IMR-90 (cell line): ENCODE measurements at regions not wholly inside any gene's neighbourhood (a gene's known extent, or its start where the extent isn't known, plus 50 kb on each side); places are given as distances from the start of the nearest gene placed in this dataset.

Source experiments
- ATAC-seq: fragments of 200-7000 bp; cut with Tn5 transposase; 2 replicates; pipeline ENCODE4 v1.9.1; 2020; ENCODE audit warnings: low read depth, mild to moderate bottlenecking, moderate library complexity
- BruUV-seq: library from RNA; stranded (reverse); fragments of 400-500 nt; replicated peaks from 2 replicates; lab custom pipeline; 2021; lab: Mats Ljungman, UMichigan
- CTCF ChIA-PET: fragments of 300-600 bp; formaldehyde crosslinking; extraction: SDS; loops from one replicate; lab custom pipeline; 2021; ENCODE audit warnings: antibody characterized with exemption; lab: Yijun Ruan, JAX
- POLR2A ChIA-PET: fragments of 300-600 bp; sonication (Branson Sonifier 250); formaldehyde crosslinking; loops from one replicate; lab custom pipeline; 2022; ENCODE audit warnings: antibody characterized with exemption; ENCODE audit not compliant: unreplicated experiment; lab: Charles Lee
- DNase-seq: peaks from one replicate; pipeline ENCODE4 v3.0.0; 2013
- H2AFZ ChIP-seq: replicated peaks from 2 replicates; pipeline ENCODE3; 2013; ENCODE audit warnings: low read length, mild to moderate bottlenecking; ENCODE audit not compliant: poor library complexity
- H2AK5ac ChIP-seq: 2 replicates; pipeline ENCODE4 v1.6.1; 2013; ENCODE audit warnings: low read depth, low read length, inconsistent platforms
- H2AK9ac ChIP-seq: replicated peaks from 2 replicates; pipeline ENCODE3; 2013; ENCODE audit warnings: mild to moderate bottlenecking, low read depth, low read length, moderate library complexity; ENCODE audit not compliant: poor library complexity
- H2BK120ac ChIP-seq: 2 replicates; pipeline ENCODE4 v1.6.1; 2013; ENCODE audit warnings: low read depth, low read length, inconsistent platforms
- H2BK15ac ChIP-seq: 3 replicates; pipeline ENCODE4 v1.6.1; 2013; ENCODE audit warnings: low read depth, low read length, inconsistent platforms
- H2BK20ac ChIP-seq: 2 replicates; pipeline ENCODE4 v1.6.1; 2013; ENCODE audit warnings: low read depth, mild to moderate bottlenecking, inconsistent platforms, low read length, moderate library complexity
- H2BK5ac ChIP-seq: 2 replicates; pipeline ENCODE4 v1.6.1; 2013; ENCODE audit warnings: mild to moderate bottlenecking, low read depth, low read length, inconsistent platforms; ENCODE audit not compliant: poor library complexity, severe bottlenecking
- H3K14ac ChIP-seq: replicated peaks from 2 replicates; pipeline ENCODE4 v1.6.1; 2013; ENCODE audit warnings: low read depth, low read length, inconsistent platforms
- H3K18ac ChIP-seq: 2 replicates; pipeline ENCODE4 v1.6.1; 2013; ENCODE audit warnings: low read depth, low read length, control low read depth
- H3K23ac ChIP-seq: 2 replicates; pipeline ENCODE4 v1.6.1; 2013; ENCODE audit warnings: low read depth, low read length, inconsistent platforms
- H3K27ac ChIP-seq: 2 replicates; pipeline ENCODE4 v1.5.1; 2013; ENCODE audit warnings: mild to moderate bottlenecking, control low read depth, low read length; ENCODE audit not compliant: insufficient read depth
- H3K27me3 ChIP-seq: 2 replicates; pipeline ENCODE4 v1.6.1; 2013; ENCODE audit warnings: low read length; ENCODE audit not compliant: control insufficient read depth, insufficient read depth
- H3K36me3 ChIP-seq: 2 replicates; pipeline ENCODE4 v1.6.1; 2013; ENCODE audit warnings: low read length, mixed read lengths; ENCODE audit not compliant: control insufficient read depth, insufficient read depth
- H3K4ac ChIP-seq: 2 replicates; pipeline ENCODE4 v1.6.1; 2013; ENCODE audit warnings: low read depth, low read length, inconsistent platforms
- H3K4me1 ChIP-seq: 2 replicates; pipeline ENCODE4 v1.6.1; 2013; ENCODE audit warnings: low read length, mixed read lengths; ENCODE audit not compliant: control insufficient read depth, insufficient read depth
- H3K4me2 ChIP-seq: 2 replicates; pipeline ENCODE4 v1.6.1; 2013; ENCODE audit warnings: low read depth, mild to moderate bottlenecking, control low read depth, low read length, moderate library complexity
- H3K4me3 ChIP-seq: 2 replicates; pipeline ENCODE4 v1.5.1; 2013; ENCODE audit warnings: low read depth, mild to moderate bottlenecking, control low read depth, low read length, moderate library complexity; ENCODE audit not compliant: insufficient read depth
- H3K56ac ChIP-seq: 2 replicates; pipeline ENCODE4 v1.6.1; 2013; ENCODE audit warnings: low read length, inconsistent platforms; ENCODE audit not compliant: insufficient read depth; ENCODE audit errors: extremely low read depth
- H3K79me1 ChIP-seq, 2 experiments: 2 replicates each; pipeline ENCODE4 v1.6.1; 2013; ENCODE audit warnings: low read length in 2 of 2, inconsistent platforms in 1 of 2, low read depth in 1 of 2
- H3K9ac ChIP-seq: 2 replicates; pipeline ENCODE4 v1.6.1; 2013; ENCODE audit warnings: low read depth, low read length, control low read depth
- H3K9me1 ChIP-seq: 2 replicates; pipeline ENCODE4 v1.6.1; 2013; ENCODE audit warnings: low read length, inconsistent platforms; ENCODE audit not compliant: insufficient read depth
- H3K9me3 ChIP-seq: 2 replicates; pipeline ENCODE4 v1.6.1; 2013; ENCODE audit warnings: low read length; ENCODE audit not compliant: control insufficient read depth, insufficient read depth
- H4K20me1 ChIP-seq: 2 replicates; pipeline ENCODE4 v1.6.1; 2013; ENCODE audit warnings: low read length, inconsistent platforms; ENCODE audit not compliant: insufficient read depth
- H4K5ac ChIP-seq: 2 replicates; pipeline ENCODE4 v1.6.1; 2013; ENCODE audit warnings: mild to moderate bottlenecking, low read depth, low read length, control low read depth
- H4K8ac ChIP-seq, 2 experiments: 2 replicates each; pipeline ENCODE4 v1.6.1; 2013; ENCODE audit warnings: low read depth in 2 of 2, low read length in 2 of 2, control low read depth in 1 of 2, inconsistent platforms in 1 of 2
- H4K91ac ChIP-seq: 2 replicates; pipeline ENCODE4 v1.6.1; 2013; ENCODE audit warnings: low read depth, low read length, inconsistent platforms; ENCODE audit not compliant: insufficient read depth
- BHLHE40 ChIP-seq: fragments of 150-350 bp; IDR thresholded peaks from 2 replicates; pipeline ENCODE4 v1.6.1; 2016; ENCODE audit warnings: mild to moderate bottlenecking, low read depth, low read length
- CEBPB ChIP-seq: IDR thresholded peaks from 2 replicates; pipeline ENCODE4 v1.6.1; 2012; ENCODE audit warnings: low read depth, low read length, improper control_type of control experiment
- CHD1 ChIP-seq: IDR thresholded peaks from 2 replicates; pipeline ENCODE4 v1.6.1; 2012; ENCODE audit warnings: low read depth, low read length, improper control_type of control experiment
- CTCF ChIP-seq: conservative IDR thresholded peaks from 2 replicates; pipeline ENCODE4 v1.5.1; 2012; ENCODE audit warnings: mild to moderate bottlenecking, low read depth, low read length, improper control_type of control experiment
- ELK1 ChIP-seq: fragments of 150-350 bp; IDR thresholded peaks from 2 replicates; pipeline ENCODE4 v1.6.1; 2016; ENCODE audit warnings: low read depth, mild to moderate bottlenecking, low read length, moderate library complexity, borderline replicate concordance
- FOS ChIP-seq: fragments of 150-350 bp; IDR thresholded peaks from 2 replicates; pipeline ENCODE4 v1.6.1; 2016; ENCODE audit warnings: low read depth, low read length
- MAFK ChIP-seq: IDR thresholded peaks from 2 replicates; pipeline ENCODE4 v1.6.1; 2012; ENCODE audit warnings: low read depth, low read length, improper control_type of control experiment
- MAZ ChIP-seq: IDR thresholded peaks from 2 replicates; pipeline ENCODE4 v1.6.1; 2012; ENCODE audit warnings: low read depth, mild to moderate bottlenecking, low read length, improper control_type of control experiment, moderate library complexity, borderline replicate concordance
- MXI1 ChIP-seq: IDR thresholded peaks from 2 replicates; pipeline ENCODE4 v1.6.1; 2012; ENCODE audit warnings: low read depth, mild to moderate bottlenecking, low read length, moderate library complexity, borderline replicate concordance
- NFE2L2 ChIP-seq: fragments of 150-350 bp; IDR thresholded peaks from 2 replicates; pipeline ENCODE4 v1.6.1; 2016; ENCODE audit warnings: low read depth, mild to moderate bottlenecking, low read length
- POLR2A ChIP-seq: IDR thresholded peaks from 2 replicates; pipeline ENCODE4 v1.6.1; 2012; ENCODE audit warnings: mild to moderate bottlenecking, low read depth, low read length
- RAD21 ChIP-seq: IDR thresholded peaks from 2 replicates; pipeline ENCODE4 v1.6.1; 2012; ENCODE audit warnings: low read length, improper control_type of control experiment
- RCOR1 ChIP-seq: IDR thresholded peaks from 2 replicates; pipeline ENCODE4 v1.6.1; 2012; ENCODE audit warnings: mild to moderate bottlenecking, low read length, improper control_type of control experiment; ENCODE audit not compliant: insufficient replicate concordance
- RFX5 ChIP-seq: IDR thresholded peaks from 2 replicates; pipeline ENCODE4 v1.8.0; 2012; ENCODE audit warnings: low read depth, mild to moderate bottlenecking, low read length, moderate library complexity
- SMC3 ChIP-seq: fragments of 150-350 bp; IDR thresholded peaks from 2 replicates; pipeline ENCODE4 v1.6.1; 2016; ENCODE audit warnings: low read depth, mild to moderate bottlenecking, antibody characterized with exemption, low read length, moderate library complexity
- dilution Hi-C: fragments of 300-500 bp; cut with HindIII; formaldehyde crosslinking; loops from one replicate; pipeline ENCODE4 v1.14.3; 2018; ENCODE audit warnings: low sequenced_read_pairs; ENCODE audit not compliant: unreplicated experiment
- in situ Hi-C: fragments of 300-500 bp; cut with MboI; formaldehyde crosslinking; loops from 3 replicates; pipeline ENCODE4 v1.14.3; 2019; ENCODE audit warnings: low sequenced_read_pairs, inconsistent platforms, mixed read lengths
- intact Hi-C: fragments of 100-400 bp; cut with micrococcal nuclease; formaldehyde crosslinking; loops from 2 replicates; pipeline ENCODE4 v1.10.0; 2022
- TF ChIP-seq, protein P1 (sequence below): fragments of 150-350 bp; IDR thresholded peaks from 2 replicates; pipeline ENCODE4 v1.6.1; 2017; ENCODE audit warnings: mild to moderate bottlenecking, antibody characterized with exemption, low read length, low read depth

- intact Hi-C loops, result no loop called here
- TF ChIP-seq FOS, result no peak
- TF ChIP-seq MAFK, result no peak
- no peak for TF ChIP-seq RCOR1
- TF ChIP-seq MXI1, result no peak
- TF ChIP-seq, protein P1, sequence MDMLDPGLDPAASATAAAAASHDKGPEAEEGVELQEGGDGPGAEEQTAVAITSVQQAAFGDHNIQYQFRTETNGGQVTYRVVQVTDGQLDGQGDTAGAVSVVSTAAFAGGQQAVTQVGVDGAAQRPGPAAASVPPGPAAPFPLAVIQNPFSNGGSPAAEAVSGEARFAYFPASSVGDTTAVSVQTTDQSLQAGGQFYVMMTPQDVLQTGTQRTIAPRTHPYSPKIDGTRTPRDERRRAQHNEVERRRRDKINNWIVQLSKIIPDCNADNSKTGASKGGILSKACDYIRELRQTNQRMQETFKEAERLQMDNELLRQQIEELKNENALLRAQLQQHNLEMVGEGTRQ, result no peak
- TF ChIP-seq RAD21, result no peak
- TF ChIP-seq POLR2A, result no peak
- TF ChIP-seq CHD1, result no peak
- no peak for TF ChIP-seq BHLHE40
- TF ChIP-seq CEBPB, result no peak
- no peak for TF ChIP-seq ELK1
- TF ChIP-seq NFE2L2, result no peak
- TF ChIP-seq CTCF, result no peak
- TF ChIP-seq RFX5, result no peak
- no peak for TF ChIP-seq MAZ
- TF ChIP-seq SMC3, result no peak
These were observed 251.2 kb downstream of the C12orf42 start for GRCh38 chr12:103244596-103244995.

More at GRCh38 chr12:103244596-103244995, 251.2 kb downstream of the C12orf42 start:
- in situ Hi-C loops, result no loop called here
- H3K36me3 ChIP-seq, result no peaks in the 10 kb centered on the region
- CTCF ChIA-PET, result no interaction called here
- POLR2A ChIA-PET, result no interaction called here
- H2BK5ac ChIP-seq, result no peak overlapping the region
- dilution Hi-C loops, result no loop called here
- H3K4me3 ChIP-seq, result no peak overlapping the region
- no peak overlapping the region for H3K56ac ChIP-seq
- ATAC-seq (no peak), DNase-seq (no peak)
- H3K23ac ChIP-seq, result no peak overlapping the region
- no peak overlapping the region for H2BK15ac ChIP-seq
- no peak overlapping the region for H3K14ac ChIP-seq
- no peak overlapping the region for H4K91ac ChIP-seq
- H3K27ac ChIP-seq, result no peak overlapping the region
- no peaks in the 10 kb centered on the region for H3K4me1 ChIP-seq
- H3K9me3 ChIP-seq, result peaks cover 7% of the 10 kb centered on the region
- H3K18ac ChIP-seq, result no peak overlapping the region
- no peaks in the 10 kb centered on the region for H4K20me1 ChIP-seq
- H2BK20ac ChIP-seq, result no peak overlapping the region
- no TSS peak for BruUV-seq
- H3K9ac ChIP-seq, result no peak overlapping the region
- H3K4ac ChIP-seq, result no peak overlapping the region
- no peaks in the 10 kb centered on the region for H3K27me3 ChIP-seq
- H3K9me1 ChIP-seq, result no peaks in the 10 kb centered on the region
- no peaks in the 10 kb centered on the region for H3K79me1 ChIP-seq
- H4K5ac ChIP-seq, result no peak overlapping the region
- no peak overlapping the region for H2AK5ac ChIP-seq
- no peak overlapping the region for H2BK120ac ChIP-seq
- no peak overlapping the region for H4K8ac ChIP-seq
- no peak overlapping the region for H3K4me2 ChIP-seq
- H2AK9ac ChIP-seq, result no peak overlapping the region
- H2AFZ ChIP-seq, result no peak overlapping the region
